Naive thymus-derived CD4-positive, alpha-beta T cell (primary cell): ENCODE measurements at regions not wholly inside any gene's neighbourhood (a gene's known extent, or its start where the extent isn't known, plus 50 kb on each side); places are given as distances from the start of the nearest gene placed in this dataset.

Experiments
- ATAC-seq: fragments of 150-1000 bp; cut with Tn5 transposase; 2 replicates; pipeline ENCODE4 v1.10.0; 2021; ENCODE audit warnings: mild to moderate bottlenecking, moderate library complexity
- CTCF ChIA-PET: fragments of 350-600 bp; sonication (Branson Sonifier 250); formaldehyde crosslinking; loops from one replicate; lab custom pipeline; 2021; ENCODE audit warnings: antibody characterized with exemption; lab: Charles Lee
- POLR2A ChIA-PET: fragments of 350-600 bp; sonication (Branson Sonifier 250); formaldehyde crosslinking; loops from one replicate; lab custom pipeline; 2021; ENCODE audit warnings: antibody characterized with exemption, inconsistent platforms; lab: Charles Lee
- DNase-seq, 9 donors: peaks; one replicate each; pipeline versions ENCODE4 v3.0.0 to v3.0.0-alpha.2; 2020 to 2022; ENCODE audit warnings: mixed read lengths in 1 of 9
- H3K27ac ChIP-seq: one replicate; pipeline ENCODE4 v1.7.0; 2013; ENCODE audit warnings: mild to moderate bottlenecking, low read depth, low read length, moderate library complexity
- H3K27me3 ChIP-seq, 2 donors: one replicate each; pipeline ENCODE4 v1.7.0; 2013; ENCODE audit warnings: low read length in 2 of 2, mild to moderate bottlenecking in 2 of 2, moderate library complexity in 2 of 2; ENCODE audit not compliant: control insufficient read depth in 2 of 2, insufficient read depth in 2 of 2
- H3K36me3 ChIP-seq, 3 experiments: 1 replicate in 2 of 3; 2 replicates in 1 of 3; pipeline ENCODE4 v1.7.0; 2013; ENCODE audit warnings: low read length in 3 of 3, mild to moderate bottlenecking in 3 of 3, moderate library complexity in 1 of 3; ENCODE audit not compliant: insufficient read depth in 3 of 3, control insufficient read depth in 2 of 3
- H3K4me1 ChIP-seq, 2 donors: one replicate each; pipeline ENCODE4 v1.7.0; 2013; ENCODE audit warnings: low read length in 2 of 2, mild to moderate bottlenecking in 2 of 2, moderate library complexity in 1 of 2; ENCODE audit not compliant: control insufficient read depth in 2 of 2, insufficient read depth in 2 of 2
- H3K4me3 ChIP-seq: 2 replicates; pipeline ENCODE4 v1.7.0; 2013; ENCODE audit warnings: mild to moderate bottlenecking, low read length
- H3K9me3 ChIP-seq, 3 experiments: 1 replicate in 2 of 3; 2 replicates in 1 of 3; pipeline ENCODE4 v1.7.0; 2013; ENCODE audit warnings: low read length in 3 of 3; ENCODE audit not compliant: control insufficient read depth in 2 of 3
- H3K27ac Mint-ChIP-seq, 9 donors: one replicate each; pipeline ENCODE4 v1.8.0; 2020 to 2022; ENCODE audit warnings: mixed read lengths in 9 of 9, mild to moderate bottlenecking in 8 of 9, moderate library complexity in 5 of 9, inconsistent platforms in 2 of 9
- H3K27me3 Mint-ChIP-seq, 5 donors: one replicate each; pipeline ENCODE4 v1.8.0; 2021 to 2022; ENCODE audit warnings: mixed read lengths in 5 of 5, mild to moderate bottlenecking in 1 of 5
- H3K36me3 Mint-ChIP-seq, 5 donors: one replicate each; pipeline ENCODE4 v1.8.0; 2020 to 2022; ENCODE audit warnings: mixed read lengths in 5 of 5, mild to moderate bottlenecking in 3 of 5, inconsistent platforms in 1 of 5
- H3K4me1 Mint-ChIP-seq, 7 donors: one replicate each; pipeline ENCODE4 v1.8.0; 2020 to 2022; ENCODE audit warnings: mixed read lengths in 7 of 7, mild to moderate bottlenecking in 3 of 7, inconsistent platforms in 1 of 7
- H3K4me3 Mint-ChIP-seq, 10 donors: one replicate each; pipeline ENCODE4 v1.8.0; 2020 to 2022; ENCODE audit warnings: mild to moderate bottlenecking in 10 of 10, mixed read lengths in 10 of 10, moderate library complexity in 6 of 10, inconsistent platforms in 2 of 10
- H3K9me3 Mint-ChIP-seq, 11 donors: one replicate each; pipeline ENCODE4 v1.8.0; 2020 to 2022; ENCODE audit warnings: mixed read lengths in 11 of 11, mild to moderate bottlenecking in 4 of 11, inconsistent platforms in 1 of 11, moderate library complexity in 1 of 11
- intact Hi-C, 2 donors: fragments of 100-400 bp; cut with micrococcal nuclease; formaldehyde crosslinking; loops; one replicate each; pipeline ENCODE4 v1.15.1; 2023

- peaks cover 0 to 2% (median 0%) of the 10 kb centered on the region in 5 donors for H3K27me3 Mint-ChIP-seq
- DNase-seq, result peak in 5 of 9 donors; percentile 9 to 33 (median 23)
- intact Hi-C loops, result loop anchor here (5.0 kb wide), 3 partner anchors 294 to 1204 kb away; partner anchors contain the start of gene BCOR (in 1 of the 2)
- Histone ChIP-seq H3K36me3 (no peaks in the 10 kb centered on the region), H3K9me3 (no peaks in the 10 kb centered on the region), H3K27ac (no peak overlapping the region), H3K4me1 (peaks cover 0 to 13% of the 10 kb centered on the region in 2 donors), H3K4me3 (no peak overlapping the region), H3K27me3 (no peaks in the 10 kb centered on the region)
- H3K4me1 Mint-ChIP-seq, result peaks cover 14 to 28% (median 27%) of the 10 kb centered on the region in 7 donors
- ChIA-PET POLR2A (interaction anchor here (0.6 to 0.7 kb wide), 2 partner anchors 13 to 1270 kb away, joined by 3 read pairs; no protein-coding TSS in a partner anchor), CTCF (interaction anchor here (0.7 to 1.0 kb wide), 2 partner anchors 1203 to 1303 kb away, joined by 3 read pairs; no protein-coding TSS in a partner anchor)
- H3K9me3 Mint-ChIP-seq, result no peaks in the 10 kb centered on the region
- no peaks in the 10 kb centered on the region for H3K36me3 Mint-ChIP-seq
- H3K27ac Mint-ChIP-seq, result peak overlapping the region in 5 of 9 donors; percentile 0 to 63 (median 41)
- H3K4me3 Mint-ChIP-seq, result peak overlapping the region in 5 of 10 donors; percentile 31 to 48 (median 34)
- no peak for ATAC-seq
These were observed 114.8 kb upstream of the ATP6AP2 start for GRCh38 chrX:40465735-40466551.

GRCh38 chrX:40462795-40463194 is 118.0 kb upstream of the ATP6AP2 start:
- DNase-seq (no peak), ATAC-seq (no peak)
- Histone ChIP-seq H3K9me3 (no peaks in the 10 kb centered on the region), H3K4me1 (peaks cover 0 to 9% of the 10 kb centered on the region in 2 donors), H3K27ac (no peak overlapping the region), H3K27me3 (no peaks in the 10 kb centered on the region), H3K4me3 (no peak overlapping the region), H3K36me3 (no peaks in the 10 kb centered on the region)
- CTCF ChIA-PET, result no interaction called here
- POLR2A ChIA-PET, result no interaction called here
- no peak overlapping the region for H3K27ac Mint-ChIP-seq
- intact Hi-C loops, result no loop called here
- no peaks in the 10 kb centered on the region for H3K9me3 Mint-ChIP-seq
- peaks cover 6 to 19% (median 16%) of the 10 kb centered on the region in 7 donors for H3K4me1 Mint-ChIP-seq
- peaks cover 0 to 9% (median 0%) of the 10 kb centered on the region in 5 donors for H3K27me3 Mint-ChIP-seq
- no peak overlapping the region for H3K4me3 Mint-ChIP-seq
- H3K36me3 Mint-ChIP-seq, result no peaks in the 10 kb centered on the region

- no peaks in the 10 kb centered on the region for H3K36me3 Mint-ChIP-seq
- peaks cover 0 to 9% (median 0%) of the 10 kb centered on the region in 5 donors for H3K27me3 Mint-ChIP-seq
- no peak overlapping the region for H3K4me3 ChIP-seq
- no peaks in the 10 kb centered on the region for H3K27me3 ChIP-seq
- H3K4me3 Mint-ChIP-seq, result no peak overlapping the region
- ChIA-PET POLR2A (no interaction called here), CTCF (no interaction called here)
- ATAC-seq (no peak), DNase-seq (no peak)
- no peak overlapping the region for H3K27ac Mint-ChIP-seq
- no peaks in the 10 kb centered on the region for H3K9me3 ChIP-seq
- H3K9me3 Mint-ChIP-seq, result no peaks in the 10 kb centered on the region
- intact Hi-C loops, result no loop called here
- peaks cover 0 to 4% of the 10 kb centered on the region in 2 donors for H3K4me1 ChIP-seq
- no peak overlapping the region for H3K27ac ChIP-seq
- no peaks in the 10 kb centered on the region for H3K36me3 ChIP-seq
- H3K4me1 Mint-ChIP-seq, result peaks cover 6 to 11% (median 9%) of the 10 kb centered on the region in 7 donors
These were observed 119.8 kb upstream of the ATP6AP2 start for GRCh38 chrX:40460926-40461325.

GRCh38 chrX:40459571-40460158 is 121.1 kb upstream of the ATP6AP2 start:
- ATAC-seq (no peak), DNase-seq (no peak)
- H3K36me3 ChIP-seq, result no peaks in the 10 kb centered on the region
- H3K4me3 Mint-ChIP-seq, result no peak overlapping the region
- no peaks in the 10 kb centered on the region for H3K36me3 Mint-ChIP-seq
- no peaks in the 10 kb centered on the region for H3K9me3 ChIP-seq
- no peaks in the 10 kb centered on the region for H3K4me1 ChIP-seq
- no peaks in the 10 kb centered on the region for H3K27me3 ChIP-seq
- H3K4me1 Mint-ChIP-seq, result peaks cover 0 to 2% (median 0%) of the 10 kb centered on the region in 7 donors
- H3K9me3 Mint-ChIP-seq, result peaks cover 0 to 4% (median 0%) of the 10 kb centered on the region in 11 donors
- intact Hi-C loops, result no loop called here
- no peak overlapping the region for H3K4me3 ChIP-seq
- peaks cover 0 to 9% (median 0%) of the 10 kb centered on the region in 5 donors for H3K27me3 Mint-ChIP-seq
- ChIA-PET CTCF (no interaction called here), POLR2A (no interaction called here)
- no peak overlapping the region for H3K27ac ChIP-seq
- H3K27ac Mint-ChIP-seq, result no peak overlapping the region

- H3K36me3 ChIP-seq, result no peaks in the 10 kb centered on the region
- ChIA-PET CTCF (no interaction called here), POLR2A (no interaction called here)
- H3K4me1 Mint-ChIP-seq, result peaks cover 0 to 2% (median 0%) of the 10 kb centered on the region in 7 donors
- no peak overlapping the region for H3K27ac Mint-ChIP-seq
- no peak for DNase-seq
- intact Hi-C loops, result no loop called here
- H3K4me3 Mint-ChIP-seq, result no peak overlapping the region
- no peaks in the 10 kb centered on the region for H3K4me1 ChIP-seq
- peaks cover 0 to 4% (median 0%) of the 10 kb centered on the region in 11 donors for H3K9me3 Mint-ChIP-seq
- no peak overlapping the region for H3K27ac ChIP-seq
- H3K27me3 ChIP-seq, result no peaks in the 10 kb centered on the region
- H3K4me3 ChIP-seq, result no peak overlapping the region
- H3K36me3 Mint-ChIP-seq, result no peaks in the 10 kb centered on the region
- peaks cover 0 to 9% (median 0%) of the 10 kb centered on the region in 5 donors for H3K27me3 Mint-ChIP-seq
- no peak for ATAC-seq
- no peaks in the 10 kb centered on the region for H3K9me3 ChIP-seq
These were observed 123.4 kb upstream of the ATP6AP2 start for GRCh38 chrX:40457406-40457805.

GRCh38 chrX:40452031-40452430 is 128.7 kb upstream of the ATP6AP2 start:
- ATAC-seq (no peak), DNase-seq (no peak)
- H3K27ac ChIP-seq, result no peak overlapping the region
- intact Hi-C loops, result no loop called here
- H3K4me1 ChIP-seq, result no peaks in the 10 kb centered on the region
- no peaks in the 10 kb centered on the region for H3K4me1 Mint-ChIP-seq
- H3K4me3 ChIP-seq, result no peak overlapping the region
- H3K36me3 Mint-ChIP-seq, result no peaks in the 10 kb centered on the region
- no peaks in the 10 kb centered on the region for H3K9me3 ChIP-seq
- H3K9me3 Mint-ChIP-seq, result peaks cover 0 to 4% (median 0%) of the 10 kb centered on the region in 11 donors
- ChIA-PET POLR2A (no interaction called here), CTCF (no interaction called here)
- H3K27me3 ChIP-seq, result no peaks in the 10 kb centered on the region
- H3K4me3 Mint-ChIP-seq, result no peak overlapping the region
- H3K27me3 Mint-ChIP-seq, result no peaks in the 10 kb centered on the region
- H3K36me3 ChIP-seq, result no peaks in the 10 kb centered on the region
- H3K27ac Mint-ChIP-seq, result no peak overlapping the region
